GM12875 (cell line): ENCODE measurements at regions not wholly inside any gene's neighbourhood (a gene's known extent, or its start where the extent isn't known, plus 50 kb on each side); places are given as distances from the start of the nearest gene placed in this dataset.

Source experiments
- H3K4me3 ChIP-seq: one replicate; pipeline ENCODE4 v1.5.1; 2011; ENCODE audit warnings: low read depth, low read length, control low read depth
- TF ChIP-seq, protein P1 (sequence below): IDR thresholded peaks from 2 replicates; pipeline ENCODE4 v1.5.1; 2011; ENCODE audit warnings: low read depth, mild to moderate bottlenecking, control low read depth, inconsistent platforms, low read length, moderate library complexity, borderline replicate concordance; ENCODE audit not compliant: insufficient read depth

- TF ChIP-seq, protein P1, sequence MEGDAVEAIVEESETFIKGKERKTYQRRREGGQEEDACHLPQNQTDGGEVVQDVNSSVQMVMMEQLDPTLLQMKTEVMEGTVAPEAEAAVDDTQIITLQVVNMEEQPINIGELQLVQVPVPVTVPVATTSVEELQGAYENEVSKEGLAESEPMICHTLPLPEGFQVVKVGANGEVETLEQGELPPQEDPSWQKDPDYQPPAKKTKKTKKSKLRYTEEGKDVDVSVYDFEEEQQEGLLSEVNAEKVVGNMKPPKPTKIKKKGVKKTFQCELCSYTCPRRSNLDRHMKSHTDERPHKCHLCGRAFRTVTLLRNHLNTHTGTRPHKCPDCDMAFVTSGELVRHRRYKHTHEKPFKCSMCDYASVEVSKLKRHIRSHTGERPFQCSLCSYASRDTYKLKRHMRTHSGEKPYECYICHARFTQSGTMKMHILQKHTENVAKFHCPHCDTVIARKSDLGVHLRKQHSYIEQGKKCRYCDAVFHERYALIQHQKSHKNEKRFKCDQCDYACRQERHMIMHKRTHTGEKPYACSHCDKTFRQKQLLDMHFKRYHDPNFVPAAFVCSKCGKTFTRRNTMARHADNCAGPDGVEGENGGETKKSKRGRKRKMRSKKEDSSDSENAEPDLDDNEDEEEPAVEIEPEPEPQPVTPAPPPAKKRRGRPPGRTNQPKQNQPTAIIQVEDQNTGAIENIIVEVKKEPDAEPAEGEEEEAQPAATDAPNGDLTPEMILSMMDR = no peak
- no peak overlapping the region for H3K4me3 ChIP-seq
Measured at GRCh38 chr9:12461763-12462460, 231.3 kb upstream of the TYRP1 start.

DNA sequence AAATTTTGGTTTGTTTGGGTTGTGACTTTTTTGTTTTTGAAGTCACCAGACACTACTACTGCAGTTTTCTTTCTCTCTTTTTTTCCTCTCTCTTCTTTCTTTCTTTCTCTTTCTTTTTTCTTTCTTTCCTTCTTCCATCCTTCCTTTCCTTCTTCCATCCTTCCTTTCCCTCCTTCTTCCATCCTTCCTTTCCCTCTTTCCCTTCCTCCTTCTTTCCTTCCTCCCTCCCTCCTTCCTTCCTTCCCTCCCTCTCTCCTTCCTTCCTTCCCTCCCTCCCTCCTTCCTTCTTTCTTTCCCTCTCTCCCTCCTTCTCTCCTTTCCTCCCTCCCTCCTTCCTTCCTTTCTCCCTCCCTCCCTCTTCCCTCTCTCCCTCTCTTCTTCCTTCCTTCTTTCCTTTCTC, 230.3 kb upstream of the TYRP1 start:
- H3K4me3 ChIP-seq = no peak overlapping the region
- TF ChIP-seq, protein P1 = no peak

DNA sequence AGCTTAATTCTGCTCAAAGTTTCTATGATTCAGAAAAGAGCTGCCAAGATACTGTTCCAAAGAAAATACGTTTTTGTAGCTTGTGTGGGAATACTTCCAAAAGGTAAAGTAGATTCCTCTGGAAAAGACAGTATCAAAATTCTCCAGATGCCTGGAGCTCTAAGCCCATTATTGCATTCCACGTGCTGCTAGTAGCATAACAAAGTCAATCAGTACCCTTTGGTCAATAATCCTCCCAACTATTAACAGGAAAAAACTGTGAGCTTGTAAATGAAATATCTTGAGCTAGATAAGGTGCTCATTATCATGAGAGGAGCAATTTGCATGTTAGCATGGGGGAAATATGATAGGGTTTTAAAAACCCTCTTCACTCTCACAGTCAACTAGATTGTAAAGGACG, 229.5 kb upstream of the TYRP1 start:
- TF ChIP-seq, protein P1 = no peak
- H3K4me3 ChIP-seq = no peak overlapping the region

GRCh38 chr9:12464400-12464799, 228.8 kb upstream of the TYRP1 start:
- TF ChIP-seq, protein P1 = no peak
- H3K4me3 ChIP-seq = no peak overlapping the region

DNA sequence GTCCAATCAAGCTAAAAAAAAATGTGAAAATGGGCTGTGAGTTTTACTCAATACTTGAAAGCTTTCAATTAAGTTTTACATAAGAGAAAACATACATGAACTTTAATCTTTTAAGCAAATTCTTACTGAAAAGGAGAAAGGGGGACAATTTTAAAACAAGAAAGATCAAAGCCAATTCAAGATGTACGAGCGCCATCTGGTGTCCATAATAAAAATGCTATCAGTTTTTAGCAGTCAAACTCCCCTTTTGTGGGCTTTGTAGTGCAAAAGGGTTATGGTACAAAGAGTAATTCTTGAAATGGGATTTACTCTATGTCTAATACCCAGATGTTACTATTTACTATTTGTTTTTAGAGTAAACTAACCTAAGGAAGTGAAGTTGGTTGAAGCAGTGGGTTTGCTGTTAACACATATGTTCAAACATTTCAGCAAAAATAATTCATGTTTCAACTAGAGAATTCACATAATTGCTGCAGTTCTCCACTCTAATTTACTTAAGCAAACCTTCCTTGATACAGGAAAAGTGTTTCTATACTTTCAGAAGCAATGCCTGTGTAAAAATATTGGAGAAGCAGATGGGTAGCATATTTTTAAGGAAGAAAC, 228.2 kb upstream of the TYRP1 start:
- TF ChIP-seq, protein P1 = peak; percentile 31; the same call in 1 of the 2 replicates
- no peak overlapping the region for H3K4me3 ChIP-seq

GRCh38 chr9:12469084-12469483, 224.1 kb upstream of the TYRP1 start:
- TF ChIP-seq, protein P1 = no peak
- no peak overlapping the region for H3K4me3 ChIP-seq

DNA sequence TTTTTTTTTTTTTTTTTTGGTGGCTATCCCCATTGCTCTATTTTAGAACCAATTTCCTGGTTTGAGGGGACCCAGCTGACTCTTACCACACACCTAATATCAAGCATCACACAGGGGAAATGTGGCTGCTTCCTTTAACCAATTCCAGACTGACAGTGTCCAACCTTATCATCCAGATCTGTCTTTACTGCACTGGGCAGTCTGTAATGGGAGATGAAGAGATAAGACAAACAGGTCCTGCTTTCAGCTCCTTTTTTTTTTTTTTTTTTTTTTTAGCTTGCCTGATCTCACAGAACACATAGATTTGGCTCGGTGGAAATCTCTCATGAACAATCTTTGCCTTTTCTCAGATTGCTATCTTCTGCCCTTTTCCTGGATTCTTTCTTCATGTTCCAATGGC, 198.8 kb upstream of the TYRP1 start:
- TF ChIP-seq, protein P1 = no peak

More for the DNA sequence above, 198.8 kb upstream of the TYRP1 start:
- no peak overlapping the region for H3K4me3 ChIP-seq
